ENCODE measurements at regions not wholly inside any gene's neighbourhood (a gene's known extent, or its start where the extent isn't known, plus 50 kb on each side); places are given as distances from the start of the nearest gene placed in this dataset.

DNA sequence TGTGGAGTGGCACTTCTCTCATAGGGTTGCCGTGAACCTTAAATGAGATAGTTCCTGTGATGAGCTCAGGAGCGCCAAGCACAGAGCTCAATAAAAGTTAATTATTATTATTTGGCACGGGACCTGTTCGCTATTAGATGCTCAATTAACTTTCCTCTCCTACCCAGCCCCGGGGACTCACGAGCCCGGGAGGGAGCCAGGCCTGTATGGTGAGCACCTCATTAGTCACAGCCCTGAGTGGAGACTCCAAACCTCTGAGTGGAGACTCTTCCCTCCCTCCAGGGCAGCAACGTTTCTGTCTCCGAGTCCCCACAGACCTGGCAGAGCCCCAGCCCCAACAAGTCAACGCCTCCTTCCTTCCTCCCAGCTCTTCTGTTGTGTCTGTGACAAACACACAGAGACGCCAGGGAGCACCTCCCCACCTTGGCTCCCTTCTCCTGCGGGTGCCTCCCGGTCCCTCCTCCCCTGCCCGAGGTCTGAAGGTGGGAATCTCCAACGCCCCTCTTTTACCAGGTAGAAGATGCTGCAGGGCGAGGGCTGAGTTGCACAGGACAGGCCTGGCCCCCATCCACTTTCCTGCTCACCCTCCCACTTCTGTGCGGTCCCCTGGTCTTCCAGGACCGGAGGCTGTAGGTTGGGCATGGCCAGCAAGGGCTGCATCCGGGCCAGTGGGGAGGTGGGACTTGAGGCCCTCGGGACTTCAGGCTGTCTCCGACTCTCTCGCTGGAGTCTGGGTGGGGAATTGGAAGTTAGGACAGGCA, 52.7 kb upstream of the ODC1 start:
- Mint-ChIP-seq H3K27ac (no peak overlapping the region), H3K36me3 (no peaks in the 10 kb centered on the region), H3K4me1 (ENCODE audit: unreplicated experiment) (peaks cover 11% of the 10 kb centered on the region), H3K27me3 (peaks cover 22% of the 10 kb centered on the region), H3K4me3 (no peak overlapping the region), H3K9me3 (no peaks in the 10 kb centered on the region)
- no peak for DNase-seq (ENCODE audit: extremely low spot score, unreplicated experiment)
- TF ChIP-seq, protein P1, sequence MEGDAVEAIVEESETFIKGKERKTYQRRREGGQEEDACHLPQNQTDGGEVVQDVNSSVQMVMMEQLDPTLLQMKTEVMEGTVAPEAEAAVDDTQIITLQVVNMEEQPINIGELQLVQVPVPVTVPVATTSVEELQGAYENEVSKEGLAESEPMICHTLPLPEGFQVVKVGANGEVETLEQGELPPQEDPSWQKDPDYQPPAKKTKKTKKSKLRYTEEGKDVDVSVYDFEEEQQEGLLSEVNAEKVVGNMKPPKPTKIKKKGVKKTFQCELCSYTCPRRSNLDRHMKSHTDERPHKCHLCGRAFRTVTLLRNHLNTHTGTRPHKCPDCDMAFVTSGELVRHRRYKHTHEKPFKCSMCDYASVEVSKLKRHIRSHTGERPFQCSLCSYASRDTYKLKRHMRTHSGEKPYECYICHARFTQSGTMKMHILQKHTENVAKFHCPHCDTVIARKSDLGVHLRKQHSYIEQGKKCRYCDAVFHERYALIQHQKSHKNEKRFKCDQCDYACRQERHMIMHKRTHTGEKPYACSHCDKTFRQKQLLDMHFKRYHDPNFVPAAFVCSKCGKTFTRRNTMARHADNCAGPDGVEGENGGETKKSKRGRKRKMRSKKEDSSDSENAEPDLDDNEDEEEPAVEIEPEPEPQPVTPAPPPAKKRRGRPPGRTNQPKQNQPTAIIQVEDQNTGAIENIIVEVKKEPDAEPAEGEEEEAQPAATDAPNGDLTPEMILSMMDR (conservative IDR thresholded peaks at IDR 0.05), result no peak

DNA sequence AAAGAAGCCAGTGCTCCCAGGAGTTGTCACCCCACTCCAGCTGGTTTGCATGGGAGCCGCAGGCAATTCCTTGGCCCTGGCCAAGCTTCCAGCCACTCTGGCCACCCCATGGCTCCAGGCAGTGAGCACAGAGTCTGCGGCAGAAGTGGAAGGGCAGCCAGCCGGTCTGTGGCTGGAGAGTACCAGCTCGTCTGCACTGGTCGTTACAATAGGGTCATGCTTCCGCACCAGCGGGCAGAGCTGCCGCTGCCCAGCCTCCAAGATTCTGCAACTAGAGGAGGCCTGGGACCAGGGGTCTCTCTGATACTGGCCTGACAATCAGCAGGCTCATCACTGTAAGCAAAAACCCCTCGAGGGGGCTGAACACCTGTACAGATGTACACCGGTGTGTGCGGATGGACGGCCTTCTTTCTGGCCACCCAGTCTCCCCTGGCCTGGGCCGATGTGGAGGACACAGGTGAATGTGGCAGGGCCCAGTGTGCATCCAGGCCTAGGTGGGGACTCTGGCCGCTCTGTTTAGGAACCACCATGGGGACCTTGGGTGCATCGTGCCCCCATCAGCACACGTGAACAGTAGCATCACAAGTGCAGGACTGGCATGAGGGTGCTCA, 51.9 kb upstream of the ODC1 start:
- no peak overlapping the region for H3K4me3 Mint-ChIP-seq
- no peak for DNase-seq (ENCODE audit: extremely low spot score, unreplicated experiment)
- peaks cover 11% of the 10 kb centered on the region for H3K4me1 Mint-ChIP-seq (ENCODE audit: unreplicated experiment)
- no peaks in the 10 kb centered on the region for H3K9me3 Mint-ChIP-seq
- TF ChIP-seq, protein P1 (conservative IDR thresholded peaks at IDR 0.05), result no peak
- H3K36me3 Mint-ChIP-seq, result no peaks in the 10 kb centered on the region
- no peak overlapping the region for H3K27ac Mint-ChIP-seq
- H3K27me3 Mint-ChIP-seq, result peaks cover 30% of the 10 kb centered on the region

DNA sequence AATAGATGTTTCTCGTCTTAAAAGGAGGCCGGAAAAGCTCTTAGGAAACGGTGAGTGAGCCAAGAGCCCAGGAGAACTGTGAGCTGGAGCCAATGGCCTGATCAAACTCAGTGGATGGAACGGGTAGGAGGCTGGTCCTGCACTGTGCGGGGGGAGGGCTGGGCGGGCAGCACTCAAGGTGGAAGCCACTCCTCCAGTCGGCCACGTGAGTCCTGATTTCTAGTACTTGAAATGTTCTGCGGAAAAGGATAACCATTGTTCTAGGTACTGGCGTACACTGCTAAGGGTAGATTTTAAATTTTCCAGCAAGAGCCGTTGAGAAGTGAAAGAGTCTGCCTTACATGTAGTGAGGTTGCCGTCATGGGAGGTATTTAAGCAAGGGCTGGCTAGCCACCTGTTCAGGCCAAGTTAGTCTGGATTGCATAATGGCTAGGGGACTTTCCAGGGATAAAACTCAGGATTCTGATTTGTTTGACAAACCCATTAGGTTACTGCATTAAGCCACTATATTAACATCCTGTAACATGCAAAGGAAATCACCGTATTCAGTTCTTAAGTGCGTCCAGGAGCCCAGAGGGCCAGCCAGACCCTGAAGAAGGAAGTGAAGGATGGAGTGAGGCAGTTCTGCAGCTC, 51.3 kb upstream of the ODC1 start:
- no peak for DNase-seq (ENCODE audit: extremely low spot score, unreplicated experiment)
- Mint-ChIP-seq H3K4me1 (ENCODE audit: unreplicated experiment) (peaks cover 11% of the 10 kb centered on the region), H3K36me3 (no peaks in the 10 kb centered on the region), H3K9me3 (no peaks in the 10 kb centered on the region), H3K27ac (no peak overlapping the region), H3K27me3 (peaks cover 31% of the 10 kb centered on the region), H3K4me3 (no peak overlapping the region)
- TF ChIP-seq, protein P1 (conservative IDR thresholded peaks at IDR 0.05), result no peak

DNA sequence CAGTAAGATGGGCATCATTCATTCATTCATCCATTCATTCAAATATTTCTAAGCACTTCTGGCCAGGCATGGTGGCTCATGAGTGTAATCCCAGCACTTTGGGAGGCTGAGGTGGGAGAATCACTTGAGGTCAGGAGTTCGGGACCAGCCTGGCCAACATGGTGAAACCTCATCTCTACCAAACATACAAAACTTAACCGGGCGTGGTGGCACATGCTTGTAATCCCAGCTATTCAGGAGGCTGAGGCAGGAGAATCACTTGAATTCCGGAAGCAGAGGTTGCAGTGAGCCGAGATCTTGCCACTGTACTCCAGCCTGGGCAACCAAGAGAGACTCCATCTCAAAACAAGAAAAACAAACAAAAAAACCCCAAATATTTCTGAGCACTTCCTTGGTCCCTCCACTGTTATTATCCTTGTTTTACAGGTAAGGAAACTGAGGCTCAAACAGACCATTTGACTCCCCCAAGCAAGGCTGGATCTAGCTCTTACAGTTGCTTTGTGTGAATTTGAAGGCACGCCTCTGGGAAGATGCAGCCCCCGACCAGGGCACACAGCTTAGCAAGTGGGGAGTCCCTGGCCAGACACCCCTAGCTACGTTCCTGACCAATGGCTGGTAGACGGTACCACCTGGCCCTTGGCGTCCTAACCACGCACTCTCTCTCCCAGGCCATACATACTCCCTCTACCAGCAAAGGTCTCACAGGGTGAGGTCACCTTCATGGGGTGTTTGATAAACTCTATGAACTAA, 50.6 kb upstream of the ODC1 start:
- no peak overlapping the region for H3K4me3 Mint-ChIP-seq

More for the DNA sequence above, 50.6 kb upstream of the ODC1 start:
- Mint-ChIP-seq H3K4me1 (ENCODE audit: unreplicated experiment) (peaks cover 11% of the 10 kb centered on the region), H3K27ac (no peak overlapping the region), H3K36me3 (no peaks in the 10 kb centered on the region), H3K27me3 (peaks cover 31% of the 10 kb centered on the region), H3K9me3 (no peaks in the 10 kb centered on the region)
- DNase-seq (ENCODE audit: extremely low spot score, unreplicated experiment), result no peak
- TF ChIP-seq, protein P1 (conservative IDR thresholded peaks at IDR 0.05), result no peak
